ENCODE measurements at regions not wholly inside any gene's neighbourhood (a gene's known extent, or its start where the extent isn't known, plus 50 kb on each side); places are given as distances from the start of the nearest gene placed in this dataset.
A peak's percentile ranks its signal among the peaks of the same experiment; 100 is the strongest.

GRCh38 chr6:92550501-92550900, 868.9 kb downstream of the EPHA7 start:
- in situ Hi-C loops (cut with HindIII; ENCODE audit: low sequenced_read_pairs) = no loop called here
- H3K4me3 ChIP-seq (ENCODE audit: low read depth, low read length) = no peak overlapping the region
- no peak for TF ChIP-seq CTCF (IDR thresholded peaks at IDR 0.05; ENCODE audit: low read depth, low read length)
- no peak for DNase-seq (ENCODE audit: low read depth, low spot score)

DNA sequence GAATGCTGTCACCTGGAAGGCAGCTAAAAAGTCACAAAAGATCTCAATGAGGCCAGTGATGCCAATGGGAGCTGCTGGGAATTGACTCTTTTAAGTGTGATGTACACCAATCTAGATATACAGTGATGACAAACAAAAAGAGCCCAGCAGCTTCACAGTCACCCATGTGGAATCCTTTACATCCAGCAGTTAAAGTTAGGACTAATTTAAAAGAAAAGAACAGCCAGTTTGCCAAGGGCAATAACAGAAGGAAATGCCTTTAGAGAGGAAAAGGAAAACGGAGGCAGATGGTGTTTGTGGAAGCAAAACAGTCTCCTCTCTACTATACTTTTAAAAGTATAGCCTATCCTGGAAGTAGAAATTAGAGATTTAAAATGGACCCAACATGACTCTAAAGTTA, 873.5 kb downstream of the EPHA7 start:
- H3K4me3 ChIP-seq (ENCODE audit: low read depth, low read length) = no peak overlapping the region
- in situ Hi-C loops (cut with HindIII; ENCODE audit: low sequenced_read_pairs) = no loop called here
- no peak for DNase-seq (ENCODE audit: low read depth, low spot score)
- TF ChIP-seq CTCF (IDR thresholded peaks at IDR 0.05; ENCODE audit: low read depth, low read length) = no peak

GRCh38 chr6:92541448-92542060, 877.8 kb downstream of the EPHA7 start:
- no peak for TF ChIP-seq CTCF (IDR thresholded peaks at IDR 0.05; ENCODE audit: low read depth, low read length)
- H3K4me3 ChIP-seq (ENCODE audit: low read depth, low read length) = no peak overlapping the region
- in situ Hi-C loops (cut with HindIII; ENCODE audit: low sequenced_read_pairs) = no loop called here
- DNase-seq (ENCODE audit: low read depth, low spot score) = peak; percentile 13

- DNase-seq (ENCODE audit: low read depth, low spot score) = no peak
- TF ChIP-seq CTCF (IDR thresholded peaks at IDR 0.05; ENCODE audit: low read depth, low read length) = no peak
- in situ Hi-C loops (cut with HindIII; ENCODE audit: low sequenced_read_pairs) = no loop called here
- H3K4me3 ChIP-seq (ENCODE audit: low read depth, low read length) = no peak overlapping the region
Observed at GRCh38 chr6:92538926-92539325, 880.4 kb downstream of the EPHA7 start.

- H3K4me3 ChIP-seq (ENCODE audit: low read depth, low read length) = no peak overlapping the region
- in situ Hi-C loops (cut with HindIII; ENCODE audit: low sequenced_read_pairs) = no loop called here
- peak; percentile 17 for DNase-seq (ENCODE audit: low read depth, low spot score)
- no peak for TF ChIP-seq CTCF (IDR thresholded peaks at IDR 0.05; ENCODE audit: low read depth, low read length)
Observed at GRCh38 chr6:92538275-92538674, 881.1 kb downstream of the EPHA7 start.

- no peak for TF ChIP-seq CTCF (IDR thresholded peaks at IDR 0.05; ENCODE audit: low read depth, low read length)
- DNase-seq (ENCODE audit: low read depth, low spot score) = no peak
- H3K4me3 ChIP-seq (ENCODE audit: low read depth, low read length) = no peak overlapping the region
- in situ Hi-C loops (cut with HindIII; ENCODE audit: low sequenced_read_pairs) = no loop called here
Observed at GRCh38 chr6:92534109-92534508, 885.2 kb downstream of the EPHA7 start.

DNA sequence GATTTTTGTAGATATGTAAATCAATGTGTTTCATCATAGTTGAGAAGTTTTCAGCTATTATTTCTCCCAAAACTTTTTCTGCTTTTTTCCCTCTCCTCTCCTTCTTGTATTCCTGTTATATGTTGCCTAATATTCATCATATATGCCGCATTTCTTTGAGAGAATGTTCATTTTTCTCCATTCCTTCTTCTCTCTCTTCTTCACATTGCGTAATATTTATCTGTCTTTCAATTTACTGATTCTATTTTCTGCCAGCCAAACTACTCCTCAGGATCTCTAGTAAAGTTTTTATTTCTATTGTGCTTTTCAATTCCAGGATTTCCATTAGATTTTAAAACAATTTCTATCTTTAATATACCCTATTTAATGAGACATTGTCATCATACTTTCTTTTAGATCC, 896.8 kb downstream of the EPHA7 start:
- TF ChIP-seq CTCF (IDR thresholded peaks at IDR 0.05; ENCODE audit: low read depth, low read length) = no peak
- in situ Hi-C loops (cut with HindIII; ENCODE audit: low sequenced_read_pairs) = no loop called here
- no peak overlapping the region for H3K4me3 ChIP-seq (ENCODE audit: low read depth, low read length)
- no peak for DNase-seq (ENCODE audit: low read depth, low spot score)

Measured in astrocyte of the spinal cord (primary cell).